ENCODE measurements at regions not wholly inside any gene's neighbourhood (a gene's known extent, or its start where the extent isn't known, plus 50 kb on each side); places are given as distances from the start of the nearest gene placed in this dataset.

GRCh38 chr16:13312063-13312462 lies 410.7 kb downstream of the SHISA9 start:
- DNase-seq: no peak
- H3K36me3 ChIP-seq (ENCODE audit: control insufficient read depth in 3 of 3, insufficient read depth in 2 of 3, low read depth in 1 of 3, low read length in 3 of 3): no peaks in the 10 kb centered on the region
- WGBS, 3 donors: 81 to 100% (median 90%) methylated on average over 1 of the region's 1 CpG
- H3K4me3 ChIP-seq (ENCODE audit: low read depth in 1 of 3, low read length in 3 of 3): no peak overlapping the region
- H3K9me3 ChIP-seq (ENCODE audit: control insufficient read depth in 2 of 2, insufficient read depth in 1 of 2, low read depth in 1 of 2, low read length in 1 of 2): no peaks in the 10 kb centered on the region
- FAIRE-seq: no peak
- no peak overlapping the region for H3K27ac ChIP-seq (ENCODE audit: low read depth in 1 of 3, low read length in 2 of 3)
- no peaks in the 10 kb centered on the region for H3K27me3 ChIP-seq (ENCODE audit: control insufficient read depth in 3 of 3, insufficient read depth in 3 of 3, low read length in 3 of 3)
- H3K4me1 ChIP-seq (ENCODE audit: control insufficient read depth in 3 of 3, insufficient read depth in 2 of 3, low read depth in 1 of 3, low read length in 2 of 3): no peaks in the 10 kb centered on the region

GRCh38 chr16:13313351-13313750 lies 412.0 kb downstream of the SHISA9 start:
- Histone ChIP-seq H3K27ac (ENCODE audit: low read depth in 1 of 3, low read length in 2 of 3) (no peak overlapping the region), H3K27me3 (ENCODE audit: control insufficient read depth in 3 of 3, insufficient read depth in 3 of 3, low read length in 3 of 3) (no peaks in the 10 kb centered on the region), H3K9me3 (ENCODE audit: control insufficient read depth in 2 of 2, insufficient read depth in 1 of 2, low read depth in 1 of 2, low read length in 1 of 2) (no peaks in the 10 kb centered on the region), H3K36me3 (ENCODE audit: control insufficient read depth in 3 of 3, insufficient read depth in 2 of 3, low read depth in 1 of 3, low read length in 3 of 3) (no peaks in the 10 kb centered on the region), H3K4me1 (ENCODE audit: control insufficient read depth in 3 of 3, insufficient read depth in 2 of 3, low read depth in 1 of 3, low read length in 2 of 3) (no peaks in the 10 kb centered on the region), H3K4me3 (ENCODE audit: low read depth in 1 of 3, low read length in 3 of 3) (no peak overlapping the region)
- no peak for DNase-seq
- FAIRE-seq: no peak

GRCh38 chr16:13314633-13315032 lies 413.2 kb downstream of the SHISA9 start:
- no peaks in the 10 kb centered on the region for H3K4me1 ChIP-seq (ENCODE audit: control insufficient read depth in 3 of 3, insufficient read depth in 2 of 3, low read depth in 1 of 3, low read length in 2 of 3)
- H3K27ac ChIP-seq (ENCODE audit: low read depth in 1 of 3, low read length in 2 of 3): no peak overlapping the region
- H3K9me3 ChIP-seq (ENCODE audit: control insufficient read depth in 2 of 2, insufficient read depth in 1 of 2, low read depth in 1 of 2, low read length in 1 of 2): no peaks in the 10 kb centered on the region
- 47 to 80% (median 48%) methylated on average over 2 of the region's 2 CpGs for WGBS, 3 donors
- H3K36me3 ChIP-seq (ENCODE audit: control insufficient read depth in 3 of 3, insufficient read depth in 2 of 3, low read depth in 1 of 3, low read length in 3 of 3): no peaks in the 10 kb centered on the region
- FAIRE-seq (no peak), DNase-seq (no peak)
- H3K4me3 ChIP-seq (ENCODE audit: low read depth in 1 of 3, low read length in 3 of 3): no peak overlapping the region
- no peaks in the 10 kb centered on the region for H3K27me3 ChIP-seq (ENCODE audit: control insufficient read depth in 3 of 3, insufficient read depth in 3 of 3, low read length in 3 of 3)

- no peak for DNase-seq
- FAIRE-seq: no peak
- Histone ChIP-seq H3K36me3 (ENCODE audit: control insufficient read depth in 3 of 3, insufficient read depth in 2 of 3, low read depth in 1 of 3, low read length in 3 of 3) (no peaks in the 10 kb centered on the region), H3K27me3 (ENCODE audit: control insufficient read depth in 3 of 3, insufficient read depth in 3 of 3, low read length in 3 of 3) (no peaks in the 10 kb centered on the region), H3K9me3 (ENCODE audit: control insufficient read depth in 2 of 2, insufficient read depth in 1 of 2, low read depth in 1 of 2, low read length in 1 of 2) (no peaks in the 10 kb centered on the region), H3K4me1 (ENCODE audit: control insufficient read depth in 3 of 3, insufficient read depth in 2 of 3, low read depth in 1 of 3, low read length in 2 of 3) (no peaks in the 10 kb centered on the region), H3K27ac (ENCODE audit: low read depth in 1 of 3, low read length in 2 of 3) (no peak overlapping the region), H3K4me3 (ENCODE audit: low read depth in 1 of 3, low read length in 3 of 3) (no peak overlapping the region)
- WGBS, 3 donors: 59 to 63% (median 61%) methylated on average over 5 of the region's 5 CpGs
These were observed 414.4 kb downstream of the SHISA9 start for GRCh38 chr16:13315642-13316427.

- 55 to 83% (median 73%) methylated on average over 2 of the region's 2 CpGs for WGBS, 3 donors
- no peak for FAIRE-seq
- DNase-seq: no peak
- no peaks in the 10 kb centered on the region for H3K4me1 ChIP-seq (ENCODE audit: control insufficient read depth in 3 of 3, insufficient read depth in 2 of 3, low read depth in 1 of 3, low read length in 2 of 3)
- no peaks in the 10 kb centered on the region for H3K36me3 ChIP-seq (ENCODE audit: control insufficient read depth in 3 of 3, insufficient read depth in 2 of 3, low read depth in 1 of 3, low read length in 3 of 3)
- no peak overlapping the region for H3K4me3 ChIP-seq (ENCODE audit: low read depth in 1 of 3, low read length in 3 of 3)
- no peaks in the 10 kb centered on the region for H3K9me3 ChIP-seq (ENCODE audit: control insufficient read depth in 2 of 2, insufficient read depth in 1 of 2, low read depth in 1 of 2, low read length in 1 of 2)
- no peak overlapping the region for H3K27ac ChIP-seq (ENCODE audit: low read depth in 1 of 3, low read length in 2 of 3)
- no peaks in the 10 kb centered on the region for H3K27me3 ChIP-seq (ENCODE audit: control insufficient read depth in 3 of 3, insufficient read depth in 3 of 3, low read length in 3 of 3)
These were observed 420.9 kb downstream of the SHISA9 start for GRCh38 chr16:13322336-13322735.

- H3K36me3 ChIP-seq (ENCODE audit: control insufficient read depth in 3 of 3, insufficient read depth in 2 of 3, low read depth in 1 of 3, low read length in 3 of 3): no peaks in the 10 kb centered on the region
- 34 to 66% (median 50%) methylated on average over 2 of the region's 2 CpGs for WGBS, 3 donors
- no peaks in the 10 kb centered on the region for H3K27me3 ChIP-seq (ENCODE audit: control insufficient read depth in 3 of 3, insufficient read depth in 3 of 3, low read length in 3 of 3)
- H3K9me3 ChIP-seq (ENCODE audit: control insufficient read depth in 2 of 2, insufficient read depth in 1 of 2, low read depth in 1 of 2, low read length in 1 of 2): no peaks in the 10 kb centered on the region
- H3K4me1 ChIP-seq (ENCODE audit: control insufficient read depth in 3 of 3, insufficient read depth in 2 of 3, low read depth in 1 of 3, low read length in 2 of 3): no peaks in the 10 kb centered on the region
- FAIRE-seq (no peak), DNase-seq (no peak)
- no peak overlapping the region for H3K27ac ChIP-seq (ENCODE audit: low read depth in 1 of 3, low read length in 2 of 3)
- no peak overlapping the region for H3K4me3 ChIP-seq (ENCODE audit: low read depth in 1 of 3, low read length in 3 of 3)
These were observed 423.5 kb downstream of the SHISA9 start for GRCh38 chr16:13324851-13325250.

- 59 to 69% (median 63%) methylated on average over 5 of the region's 5 CpGs for WGBS, 3 donors
- no peak for FAIRE-seq
These were observed 424.0 kb downstream of the SHISA9 start for GRCh38 chr16:13325396-13325795.

GRCh38 chr16:13331918-13332317 lies 430.5 kb downstream of the SHISA9 start:
- H3K4me1 ChIP-seq (ENCODE audit: control insufficient read depth in 3 of 3, insufficient read depth in 2 of 3, low read depth in 1 of 3, low read length in 2 of 3): no peaks in the 10 kb centered on the region
- no peaks in the 10 kb centered on the region for H3K9me3 ChIP-seq (ENCODE audit: control insufficient read depth in 2 of 2, insufficient read depth in 1 of 2, low read depth in 1 of 2, low read length in 1 of 2)
- no peak overlapping the region for H3K27ac ChIP-seq (ENCODE audit: low read depth in 1 of 3, low read length in 2 of 3)
- H3K36me3 ChIP-seq (ENCODE audit: control insufficient read depth in 3 of 3, insufficient read depth in 2 of 3, low read depth in 1 of 3, low read length in 3 of 3): no peaks in the 10 kb centered on the region
- H3K4me3 ChIP-seq (ENCODE audit: low read depth in 1 of 3, low read length in 3 of 3): no peak overlapping the region
- no peak for FAIRE-seq
- 84 to 94% (median 90%) methylated on average over 2 of the region's 2 CpGs for WGBS, 3 donors
- no peak for DNase-seq
- no peaks in the 10 kb centered on the region for H3K27me3 ChIP-seq (ENCODE audit: control insufficient read depth in 3 of 3, insufficient read depth in 3 of 3, low read length in 3 of 3)

More at GRCh38 chr16:13325396-13325795, 424.0 kb downstream of the SHISA9 start:
- Histone ChIP-seq H3K36me3 (ENCODE audit: control insufficient read depth in 3 of 3, insufficient read depth in 2 of 3, low read depth in 1 of 3, low read length in 3 of 3) (no peaks in the 10 kb centered on the region), H3K27ac (ENCODE audit: low read depth in 1 of 3, low read length in 2 of 3) (no peak overlapping the region), H3K27me3 (ENCODE audit: control insufficient read depth in 3 of 3, insufficient read depth in 3 of 3, low read length in 3 of 3) (no peaks in the 10 kb centered on the region), H3K4me3 (ENCODE audit: low read depth in 1 of 3, low read length in 3 of 3) (no peak overlapping the region), H3K9me3 (ENCODE audit: control insufficient read depth in 2 of 2, insufficient read depth in 1 of 2, low read depth in 1 of 2, low read length in 1 of 2) (no peaks in the 10 kb centered on the region), H3K4me1 (ENCODE audit: control insufficient read depth in 3 of 3, insufficient read depth in 2 of 3, low read depth in 1 of 3, low read length in 2 of 3) (no peaks in the 10 kb centered on the region)
- no peak for DNase-seq

GRCh38 chr16:13332713-13333255 lies 431.4 kb downstream of the SHISA9 start:
- 47 to 65% (median 60%) methylated on average over 7 of the region's 7 CpGs for WGBS, 3 donors
- no peaks in the 10 kb centered on the region for H3K9me3 ChIP-seq (ENCODE audit: control insufficient read depth in 2 of 2, insufficient read depth in 1 of 2, low read depth in 1 of 2, low read length in 1 of 2)
- no peak overlapping the region for H3K27ac ChIP-seq (ENCODE audit: low read depth in 1 of 3, low read length in 2 of 3)
- H3K27me3 ChIP-seq (ENCODE audit: control insufficient read depth in 3 of 3, insufficient read depth in 3 of 3, low read length in 3 of 3): no peaks in the 10 kb centered on the region
- no peaks in the 10 kb centered on the region for H3K36me3 ChIP-seq (ENCODE audit: control insufficient read depth in 3 of 3, insufficient read depth in 2 of 3, low read depth in 1 of 3, low read length in 3 of 3)
- no peaks in the 10 kb centered on the region for H3K4me1 ChIP-seq (ENCODE audit: control insufficient read depth in 3 of 3, insufficient read depth in 2 of 3, low read depth in 1 of 3, low read length in 2 of 3)
- no peak overlapping the region for H3K4me3 ChIP-seq (ENCODE audit: low read depth in 1 of 3, low read length in 3 of 3)
- DNase-seq: no peak
- FAIRE-seq: no peak

Data from small intestine (tissue), 7 donors.